ENCODE measurements at regions not wholly inside any gene's neighbourhood (a gene's known extent, or its start where the extent isn't known, plus 50 kb on each side); places are given as distances from the start of the nearest gene placed in this dataset.

DNA sequence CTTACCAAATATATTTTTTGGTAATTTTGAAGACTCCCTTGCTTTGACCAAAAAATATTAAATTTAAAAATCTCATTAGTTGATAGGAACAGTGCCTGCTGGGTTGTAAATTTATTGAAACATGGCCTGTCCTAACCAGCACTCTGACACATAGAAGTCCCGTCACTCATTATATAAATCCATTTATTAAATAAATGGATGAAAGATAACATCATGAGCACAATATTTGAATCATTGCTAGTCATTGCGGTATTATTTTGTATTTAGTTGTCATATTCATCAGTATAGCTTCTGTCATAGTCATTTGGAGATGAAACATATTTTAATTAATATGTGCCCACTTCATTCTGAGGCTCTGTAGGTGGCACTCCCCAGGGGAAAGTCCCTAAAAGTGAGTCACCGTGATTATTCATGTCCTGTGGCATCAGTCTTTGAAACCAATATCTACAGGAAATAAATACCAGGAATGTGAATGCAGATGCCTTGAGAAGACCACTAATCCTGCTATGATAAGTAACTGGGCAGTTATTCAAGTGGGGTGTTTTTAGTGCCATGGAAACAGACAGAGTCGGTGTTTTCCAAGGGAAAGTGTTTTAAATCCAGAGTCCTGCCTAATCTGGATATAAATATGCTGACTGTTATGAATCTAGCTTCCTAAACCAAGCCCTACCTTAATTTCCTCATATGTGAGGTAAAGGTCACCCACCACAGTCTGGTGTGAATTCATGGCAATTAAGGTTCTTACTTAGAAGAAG is 302.0 kb downstream of the DUSP10 start:
- no peak for DNase-seq

DNA sequence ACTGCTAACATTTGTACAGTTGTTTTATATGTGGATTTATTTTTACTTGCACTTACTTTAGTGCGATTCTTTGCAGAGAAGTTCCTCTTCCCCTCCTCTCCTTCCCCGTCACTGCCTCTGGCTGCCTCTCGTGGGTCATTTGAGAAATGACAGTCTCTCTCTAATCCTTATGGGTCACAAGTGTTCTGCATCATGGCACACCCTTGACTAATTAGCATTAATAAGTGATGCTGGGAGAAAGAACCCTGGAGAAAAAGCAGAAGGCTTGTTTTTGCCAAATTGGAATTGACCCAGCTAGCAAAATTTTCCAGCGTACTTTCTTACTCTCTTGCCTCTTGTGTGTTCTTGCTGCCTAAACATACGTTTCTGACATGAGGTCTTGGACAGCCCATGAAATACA is 301.2 kb downstream of the DUSP10 start:
- no peak for DNase-seq

DNA sequence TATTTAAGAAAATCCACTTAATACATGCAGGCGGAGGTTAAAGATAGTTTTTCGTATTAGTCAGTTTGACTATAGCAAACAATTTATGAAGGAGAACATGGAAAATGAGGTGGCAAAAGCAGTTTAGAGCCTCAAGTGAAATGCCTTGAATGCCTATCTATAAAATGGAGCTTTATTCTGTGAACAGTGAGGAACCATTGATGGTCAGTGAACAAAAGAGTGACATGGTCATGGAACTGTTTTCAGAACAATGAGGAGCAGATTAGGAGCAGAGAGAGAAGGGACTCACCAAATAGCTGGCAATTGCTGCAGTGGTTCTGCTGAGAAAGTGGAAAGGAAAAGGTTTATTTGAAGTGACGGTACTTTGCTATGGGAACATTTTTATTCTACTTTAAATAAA is 299.8 kb downstream of the DUSP10 start:
- no peak for DNase-seq

DNA sequence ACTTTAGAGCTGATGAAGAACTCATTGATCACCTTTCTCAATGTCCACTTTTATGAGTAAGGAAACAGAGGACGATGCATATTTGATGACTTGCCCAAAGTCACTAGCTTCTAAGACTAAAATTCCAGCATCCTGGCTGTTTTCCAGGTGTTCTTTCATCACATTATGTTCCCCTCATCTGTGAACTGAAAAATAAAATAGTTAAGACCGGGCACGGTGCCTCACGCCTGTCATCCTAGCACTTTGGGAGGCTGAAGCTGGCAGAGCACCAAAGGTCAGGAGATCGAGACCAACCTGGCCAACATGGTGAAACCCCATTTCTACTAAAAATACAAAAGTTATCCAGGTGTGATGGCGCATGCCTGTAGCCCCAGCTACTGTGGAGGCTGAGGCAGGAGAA is 297.5 kb downstream of the DUSP10 start:
- no peak for DNase-seq

DNA sequence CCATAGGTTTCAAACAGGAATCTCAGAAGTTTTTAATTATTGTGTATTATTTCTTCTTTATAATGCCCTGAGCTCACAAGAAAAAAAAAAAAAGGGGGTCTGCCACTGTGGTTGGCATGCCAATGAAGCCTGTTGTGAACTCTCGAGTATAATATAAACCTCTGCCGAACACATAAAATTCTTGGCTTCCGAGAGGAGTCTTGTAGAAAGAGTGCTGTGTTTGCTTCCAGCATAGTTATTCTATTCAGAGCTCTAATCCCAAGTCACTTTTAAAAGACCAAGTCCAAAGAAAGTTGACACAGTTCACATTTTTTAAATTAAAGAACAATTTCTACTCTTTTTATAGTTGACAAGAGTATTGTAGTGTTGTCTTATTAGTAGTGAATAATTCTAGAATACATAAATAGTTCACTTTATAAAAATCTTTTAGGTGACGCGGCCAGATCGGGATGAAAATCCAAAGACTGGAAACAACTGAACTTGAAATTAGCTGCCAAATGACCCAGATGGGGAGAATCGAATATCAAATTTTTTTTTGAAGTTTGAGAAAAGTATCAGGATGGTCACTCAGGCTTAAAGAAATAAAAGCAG is 293.2 kb downstream of the DUSP10 start:
- DNase-seq = no peak

DNA sequence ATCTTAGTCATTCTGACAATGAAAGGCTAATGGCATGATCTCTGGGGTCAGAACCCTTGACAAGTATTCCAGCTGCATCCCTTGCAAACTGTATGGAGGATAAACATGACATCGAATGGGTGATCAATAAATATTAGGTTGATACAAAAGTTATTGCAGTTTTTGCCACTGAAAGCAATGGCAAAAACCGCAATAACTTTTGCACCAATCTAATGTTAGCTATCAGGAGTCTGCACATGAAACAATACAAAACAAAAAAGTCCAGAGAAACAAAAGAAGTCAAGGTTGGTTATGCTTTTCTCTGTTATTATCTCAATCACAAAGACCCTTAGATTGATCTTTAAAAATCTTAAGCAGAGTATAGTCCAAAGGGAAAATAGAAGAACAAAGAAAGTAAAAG is 292.7 kb downstream of the DUSP10 start:
- no peak for DNase-seq

DNA sequence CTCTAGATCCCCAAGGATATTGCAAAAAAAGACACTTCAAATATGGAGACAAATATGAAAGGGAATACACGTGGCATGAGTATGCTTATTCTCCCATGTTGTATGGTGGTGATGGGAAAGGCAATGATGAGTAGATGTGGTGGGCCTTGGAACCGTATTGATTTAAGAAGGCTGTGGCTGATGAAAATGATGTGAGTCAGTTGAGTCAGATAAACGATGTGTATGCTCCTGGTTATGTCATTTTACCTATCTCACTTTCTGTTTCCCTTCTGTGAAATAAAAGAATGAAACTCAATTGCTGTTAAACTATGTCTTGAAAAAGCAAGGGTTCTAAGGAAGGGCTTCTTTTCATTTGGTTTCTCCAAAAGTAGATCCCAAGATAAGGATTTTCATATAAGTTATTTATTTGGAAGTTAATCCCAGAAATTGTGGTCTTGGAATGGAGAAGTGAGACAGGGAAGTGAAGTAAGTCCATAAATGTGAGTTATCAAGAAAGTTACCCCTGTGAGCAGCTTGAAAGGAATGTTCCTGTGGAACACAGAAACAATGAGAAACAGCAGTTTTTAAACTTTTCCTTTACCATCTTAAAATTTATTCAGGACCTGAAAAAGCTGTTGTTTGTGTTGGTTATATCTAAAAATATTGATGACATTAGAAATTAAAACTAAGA is 292.0 kb downstream of the DUSP10 start:
- DNase-seq = no peak

DNA sequence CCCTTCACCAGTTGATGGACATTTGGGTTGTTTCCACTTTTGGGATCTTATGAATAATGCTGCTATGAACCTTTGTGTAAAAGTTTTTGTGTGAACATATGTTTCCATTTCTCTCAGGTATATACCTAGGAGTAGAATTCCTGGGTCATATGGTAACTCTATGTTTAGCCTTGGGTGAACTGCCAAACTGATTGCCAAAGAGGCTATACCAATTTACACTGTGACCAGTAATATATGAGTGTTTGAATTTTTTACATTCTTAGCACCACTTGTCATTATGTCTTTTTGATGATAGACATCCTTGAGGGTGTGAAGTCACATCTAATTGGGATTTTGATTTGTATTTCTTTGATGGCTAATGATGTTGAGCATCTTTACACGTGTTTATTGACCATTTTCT is 290.1 kb downstream of the DUSP10 start:
- no peak for DNase-seq

DNA sequence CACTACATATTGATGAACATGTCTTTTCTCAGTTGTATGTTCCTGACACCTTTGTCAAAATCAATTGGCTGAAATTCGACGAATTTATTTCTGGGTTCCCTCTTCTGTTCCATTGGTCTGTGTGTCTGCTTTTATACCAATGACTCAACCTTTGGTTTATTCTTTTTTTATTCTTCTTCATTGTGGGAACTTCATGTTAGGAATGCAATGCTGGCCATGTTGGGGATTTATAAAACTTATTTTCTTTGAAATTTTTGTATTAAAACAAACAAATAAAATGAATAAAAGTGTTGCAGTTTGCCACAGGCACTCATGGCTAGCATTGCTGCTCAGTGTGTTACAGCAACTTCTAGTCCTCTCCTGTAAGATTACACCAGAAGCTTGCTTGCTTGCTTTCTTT is 287.8 kb downstream of the DUSP10 start:
- DNase-seq = no peak

DNA sequence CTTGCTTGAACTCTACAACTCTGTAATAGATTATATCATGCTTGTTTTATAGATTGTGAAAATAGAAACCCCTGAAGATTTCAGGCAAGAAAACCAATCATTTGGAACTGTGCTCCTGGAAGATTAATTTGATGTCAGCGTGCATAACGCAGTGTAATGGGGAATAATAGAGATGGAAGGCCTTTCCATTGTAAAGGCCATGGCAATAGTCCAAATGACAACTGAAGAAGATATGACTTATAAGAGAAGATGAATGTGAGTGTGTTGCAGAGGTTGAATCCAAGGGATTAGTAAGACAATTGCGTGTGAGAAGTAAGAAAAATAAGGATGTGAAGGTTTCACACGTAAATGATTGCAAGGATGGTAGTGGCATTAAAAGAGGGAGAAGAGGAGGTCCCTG is 285.0 kb downstream of the DUSP10 start:
- no peak for DNase-seq

DNA sequence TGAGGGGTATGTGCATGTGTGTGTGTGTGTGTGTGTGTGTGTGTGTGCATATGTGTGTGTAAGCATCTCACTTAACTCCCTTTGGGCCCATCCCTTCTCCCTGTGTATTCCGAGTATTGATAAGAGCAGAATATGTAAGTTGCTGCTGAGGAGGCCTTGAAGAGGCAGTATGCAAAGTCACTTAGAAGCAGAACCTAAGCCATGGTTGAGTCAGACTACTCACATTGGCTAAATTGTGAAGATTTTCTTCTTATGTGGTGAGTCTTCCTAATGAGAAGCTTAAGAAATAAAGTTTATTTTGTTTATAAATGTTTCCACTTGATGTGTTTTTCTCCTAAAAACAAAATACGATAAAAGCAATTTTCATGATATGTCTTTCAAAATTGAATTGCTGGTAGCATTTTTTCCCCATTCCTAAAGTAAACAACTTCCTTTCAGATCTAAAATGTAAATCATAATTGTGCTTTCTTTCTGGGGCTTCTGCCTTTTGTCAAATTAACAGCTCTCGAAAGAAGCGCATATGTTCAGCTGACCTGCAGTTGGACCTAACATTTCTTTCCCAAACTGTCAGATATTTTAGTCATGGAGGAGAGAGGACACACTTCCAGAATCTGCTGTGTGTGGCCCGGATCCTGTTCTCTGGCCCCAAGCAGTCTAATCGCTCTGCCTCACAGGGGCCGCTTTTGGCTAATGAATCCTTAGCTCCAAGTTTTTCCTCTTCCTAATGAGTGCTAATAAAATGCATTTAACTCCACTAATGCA is 284.0 kb downstream of the DUSP10 start:
- DNase-seq = no peak

DNA sequence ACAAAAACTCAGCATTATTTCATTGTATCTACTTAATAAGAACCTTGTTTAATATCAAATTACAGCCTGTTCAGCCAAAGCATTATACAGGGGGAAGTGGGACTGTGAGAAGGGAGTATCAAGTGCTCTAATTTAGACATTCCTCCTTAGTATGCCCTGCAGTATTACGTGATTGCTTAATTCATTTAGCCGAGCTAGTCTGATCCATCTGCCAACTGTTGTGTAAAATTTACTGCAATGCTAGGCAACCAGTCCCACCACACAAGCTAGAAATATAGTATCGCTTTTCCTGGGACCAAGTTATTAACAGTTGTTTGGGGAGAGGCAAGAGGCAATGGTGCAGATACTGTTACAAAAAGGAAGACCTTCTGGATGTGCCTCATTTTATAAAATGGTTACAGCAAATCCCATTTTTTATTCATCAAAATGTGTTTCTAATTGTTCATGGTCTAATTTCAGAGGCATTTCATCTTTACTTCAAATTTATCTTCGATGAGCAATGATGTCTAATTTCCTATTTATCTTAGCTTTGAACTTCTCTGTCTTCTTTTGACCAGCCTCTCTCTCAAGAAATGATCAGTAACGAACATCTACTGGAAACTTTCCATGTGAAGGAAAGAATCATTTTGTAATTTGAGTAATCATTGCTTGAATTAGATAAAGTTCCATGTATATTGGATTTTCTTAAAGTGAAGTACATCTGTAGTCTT is 283.3 kb downstream of the DUSP10 start:
- DNase-seq = no peak

DNA sequence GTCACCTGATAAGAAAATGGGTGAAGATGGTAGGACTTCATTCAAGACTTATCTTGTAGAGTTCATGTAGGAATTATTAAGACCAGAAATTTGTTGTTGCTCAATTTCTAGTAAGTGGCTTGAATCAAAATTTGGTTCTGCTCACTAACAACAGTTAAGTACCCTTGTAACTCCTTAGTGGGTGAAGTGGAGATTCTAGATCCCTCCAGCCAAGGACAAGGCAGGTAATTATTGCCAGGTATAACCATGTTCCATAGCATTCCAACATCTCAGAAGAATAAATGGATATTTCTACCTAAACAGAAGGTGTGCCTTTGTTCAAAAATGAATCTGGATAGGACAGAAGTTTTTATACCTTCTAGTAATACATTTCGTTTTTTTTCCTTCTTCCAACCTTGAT is 282.3 kb downstream of the DUSP10 start:
- DNase-seq = no peak

DNA sequence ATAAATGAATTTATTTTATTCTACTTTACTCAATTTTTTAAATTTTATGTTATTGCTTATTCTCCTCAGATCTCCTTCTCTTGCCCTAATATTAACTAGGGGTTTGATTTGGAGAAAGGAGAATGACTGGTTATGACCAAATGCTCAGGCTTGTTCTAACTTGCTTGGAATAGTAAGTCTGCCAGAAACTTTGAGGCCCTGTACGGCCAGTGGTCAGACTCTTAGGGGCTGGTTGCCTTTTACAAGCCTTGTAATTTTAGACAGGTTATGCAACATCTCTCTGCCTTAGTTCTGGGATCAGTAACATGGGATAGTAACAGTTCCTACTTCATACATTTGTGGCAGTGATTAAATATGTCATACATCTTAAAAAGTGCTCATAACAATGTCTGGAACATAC is 279.5 kb downstream of the DUSP10 start:
- DNase-seq = no peak

DNA sequence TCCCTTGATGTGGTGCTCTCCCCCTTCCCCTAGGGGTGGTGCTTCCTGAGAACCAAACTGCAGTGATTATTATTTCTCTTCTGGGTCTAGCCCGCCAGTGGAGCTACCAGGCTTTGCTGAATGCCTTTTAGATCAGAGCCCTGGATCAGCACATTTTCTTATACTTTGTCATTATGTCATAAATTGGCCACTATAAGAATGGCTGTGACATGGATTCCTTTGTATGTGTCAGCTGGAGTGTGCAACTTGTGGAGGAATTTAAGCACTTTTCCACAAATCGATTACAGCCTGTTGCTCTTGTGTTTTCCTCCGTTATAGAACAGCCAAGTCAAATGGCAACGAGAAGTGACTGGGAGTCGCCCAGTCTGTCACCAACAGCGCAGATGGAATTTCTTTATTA is 273.3 kb downstream of the DUSP10 start:
- no peak for DNase-seq

DNA sequence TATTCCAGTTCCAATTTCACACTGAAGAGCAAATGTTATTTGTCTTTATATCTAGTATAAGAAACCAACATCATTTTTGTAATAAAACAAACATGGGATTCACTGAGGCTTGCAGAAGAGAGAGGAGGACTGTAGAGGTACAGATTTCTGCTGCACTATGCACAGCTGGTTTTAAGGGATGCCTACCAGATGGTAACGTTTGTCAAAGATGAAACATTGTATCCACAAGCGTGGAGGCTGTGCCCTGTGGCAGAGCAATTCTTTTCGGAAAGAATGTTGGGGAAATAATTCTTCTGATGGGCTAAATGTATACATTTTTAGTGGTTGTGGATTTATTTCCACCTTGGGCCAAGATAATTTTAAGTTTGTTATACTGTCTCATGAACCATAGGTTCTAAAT is 272.4 kb downstream of the DUSP10 start:
- no peak for DNase-seq

DNA sequence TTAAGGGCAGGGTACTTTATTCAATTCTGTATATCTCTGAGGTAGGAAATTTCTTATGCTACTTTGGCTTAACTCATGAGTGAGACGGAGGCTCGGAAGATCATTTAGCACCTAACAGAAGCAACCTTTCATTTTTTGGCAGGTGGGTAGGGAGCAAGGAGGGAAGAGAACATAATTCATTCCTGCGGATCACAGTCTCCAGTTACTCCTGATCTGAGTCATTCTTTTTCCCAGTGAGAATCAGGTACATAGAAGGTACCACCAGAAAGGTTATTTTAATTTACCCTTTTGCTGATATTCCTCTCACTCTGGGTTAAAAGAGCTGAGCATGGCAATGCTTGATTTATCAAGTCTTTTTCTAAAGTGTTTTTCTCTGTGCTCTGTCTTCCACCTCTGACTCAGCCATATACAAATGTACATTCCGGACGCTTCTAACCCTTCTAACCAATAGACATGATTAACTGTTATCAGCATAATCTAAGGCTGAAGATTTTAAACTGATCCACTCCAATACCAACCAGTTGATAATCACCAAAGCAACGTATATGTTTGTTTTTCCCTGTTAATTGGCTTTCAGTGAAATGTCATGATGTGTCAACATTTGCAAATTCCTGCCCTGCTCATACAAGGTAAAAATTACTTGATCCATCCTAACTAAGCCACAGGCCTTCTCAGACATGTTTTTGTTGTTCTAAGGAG is 271.7 kb downstream of the DUSP10 start:
- DNase-seq = no peak

DNA sequence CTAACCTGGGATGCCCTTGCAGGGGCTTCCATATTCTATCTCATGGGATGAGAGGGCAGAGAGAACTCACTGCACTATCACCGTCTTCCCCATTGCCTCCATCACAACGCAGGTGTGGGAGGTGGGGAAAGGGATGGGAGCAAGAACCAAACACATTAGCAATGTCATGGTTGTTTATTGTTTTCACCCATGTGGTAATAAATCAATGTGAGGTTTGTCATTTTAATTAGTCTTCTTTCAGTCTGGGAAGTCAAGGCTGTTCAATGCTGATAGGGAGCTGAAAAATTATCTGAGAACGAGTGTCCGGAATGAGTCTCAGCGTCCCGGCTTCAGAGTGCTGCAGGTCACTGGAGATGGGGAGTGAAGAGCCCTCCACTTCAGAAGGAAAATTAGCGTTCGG is 268.5 kb downstream of the DUSP10 start:
- DNase-seq = no peak

DNA sequence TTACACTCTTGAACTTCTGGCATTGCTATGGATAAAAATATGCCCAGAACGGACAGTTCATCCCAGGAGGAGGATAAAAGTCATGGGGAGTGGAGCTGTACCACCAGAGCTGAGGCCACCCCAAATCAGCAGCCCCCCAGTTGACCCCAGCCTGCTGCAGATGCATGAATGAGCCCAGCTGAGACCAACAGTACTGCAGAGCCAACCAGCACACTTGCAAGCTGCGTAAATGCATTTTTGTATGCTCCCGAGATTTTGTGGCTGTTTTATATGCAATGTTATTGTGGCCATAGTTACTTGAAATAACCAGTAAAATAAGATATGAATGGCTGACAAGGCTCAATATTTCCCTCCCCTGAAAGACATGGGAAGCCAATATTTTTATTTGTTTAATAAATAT is 264.6 kb downstream of the DUSP10 start:
- no peak for DNase-seq

DNA sequence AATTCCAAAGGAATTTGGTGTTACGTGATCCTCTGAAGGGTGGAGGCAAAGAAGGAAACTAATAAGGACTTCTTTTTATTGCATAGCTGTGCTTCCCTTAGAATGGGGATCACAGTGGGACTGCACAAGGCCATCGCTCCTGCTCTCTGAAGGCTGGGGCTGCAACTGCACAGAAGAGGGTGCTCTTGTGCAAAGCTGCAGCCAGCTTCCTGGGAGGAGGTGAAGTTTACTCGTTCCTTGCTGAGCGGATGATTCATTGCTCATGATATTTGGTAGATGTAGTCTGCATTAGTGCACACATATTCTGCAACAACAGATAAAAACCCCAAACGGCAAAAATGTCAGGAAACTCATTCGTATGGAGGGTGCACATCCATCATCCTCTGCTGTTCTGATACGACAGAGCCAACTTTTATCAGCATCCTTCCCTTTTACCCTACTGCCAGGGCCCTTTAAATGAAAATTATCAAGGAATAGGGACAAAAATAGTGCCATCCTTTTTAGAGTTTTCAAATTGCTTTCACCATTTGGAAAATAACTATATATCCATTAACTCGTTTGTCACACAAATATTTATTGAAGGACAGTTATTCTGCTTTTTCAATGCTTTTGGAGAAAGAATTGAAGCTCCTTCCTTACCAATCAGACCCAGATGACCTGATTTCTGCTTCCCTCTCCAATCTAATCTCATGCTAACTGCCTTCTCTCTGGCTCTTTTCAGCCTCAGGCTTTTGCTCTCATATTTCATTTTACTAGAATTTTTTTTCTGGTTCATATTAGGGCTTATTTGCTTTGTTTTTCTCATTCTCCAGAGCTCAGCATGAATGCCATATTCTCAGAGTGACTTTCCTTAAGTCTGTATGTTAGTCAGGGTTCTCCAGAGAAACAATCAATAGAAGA is 263.6 kb downstream of the DUSP10 start:
- peak; percentile 49 for DNase-seq

DNA sequence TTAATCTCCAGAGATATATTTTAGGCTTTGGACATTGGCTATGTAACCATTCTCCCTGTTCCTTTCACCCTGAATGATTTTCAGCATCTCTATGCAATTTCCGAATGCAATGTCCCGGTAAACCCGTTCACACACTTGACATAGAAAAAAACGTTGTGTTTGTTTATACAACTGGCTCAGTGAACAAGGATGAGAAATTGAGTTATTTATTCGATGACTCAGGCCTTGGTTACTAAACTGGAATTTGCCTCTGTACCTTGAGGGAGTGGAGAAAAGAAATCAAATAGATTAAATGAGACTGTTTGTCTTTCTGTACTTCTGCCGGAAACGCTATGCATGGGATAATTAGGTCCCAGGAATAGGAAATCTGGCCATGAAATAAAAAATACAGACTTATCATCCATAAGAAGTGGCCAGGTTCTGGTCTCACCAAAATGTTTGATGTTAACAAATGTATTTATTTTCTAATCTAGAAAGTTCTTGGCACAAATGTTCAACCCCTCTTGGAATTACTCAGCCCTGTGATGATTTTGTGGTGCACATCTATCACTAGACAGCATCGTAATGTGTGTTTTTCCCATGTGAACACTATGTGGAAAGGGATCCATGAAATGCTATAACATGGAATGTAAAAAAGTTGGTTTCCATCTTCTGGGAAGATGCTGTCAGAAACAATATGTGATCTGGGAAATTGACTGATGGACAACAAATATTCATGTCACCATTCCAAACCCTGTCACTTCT is 253.9 kb downstream of the DUSP10 start:
- peak; percentile 23 for DNase-seq
